Epithelial cell of esophagus (primary cell): ENCODE measurements at regions not wholly inside any gene's neighbourhood (a gene's known extent, or its start where the extent isn't known, plus 50 kb on each side); places are given as distances from the start of the nearest gene placed in this dataset.
A peak's percentile ranks its signal among the peaks of the same experiment; 100 is the strongest.
"Not testable (repeated sequence)": the region's sequence is repeated elsewhere in the genome, so short reads cannot be mapped to it uniquely, and the experiment has no call there.

Source experiments
- DNase-seq: peaks from one replicate; pipeline ENCODE4 v3.0.0; 2010; ENCODE audit warnings: low read depth
- H3K4me3 ChIP-seq: 2 replicates; pipeline ENCODE4 v1.5.1; 2011; ENCODE audit warnings: mild to moderate bottlenecking, low read length, control low read depth
- CTCF ChIP-seq: IDR thresholded peaks from 2 replicates; pipeline ENCODE4 v1.5.1; 2011; ENCODE audit warnings: low read depth, mild to moderate bottlenecking, low read length, control low read depth, inconsistent platforms; ENCODE audit not compliant: insufficient read depth; ENCODE audit errors: missing control alignments

- H3K4me3 ChIP-seq, result no peak overlapping the region
- peak; percentile 85 for DNase-seq
- TF ChIP-seq CTCF, result no peak
Measured at GRCh38 chr16:65375651-65376050, 253.8 kb upstream of the CDH11 start.

GRCh38 chr16:65373097-65373496 lies 251.2 kb upstream of the CDH11 start:
- H3K4me3 ChIP-seq, result no peak overlapping the region
- TF ChIP-seq CTCF, result no peak
- DNase-seq, result no peak

DNA sequence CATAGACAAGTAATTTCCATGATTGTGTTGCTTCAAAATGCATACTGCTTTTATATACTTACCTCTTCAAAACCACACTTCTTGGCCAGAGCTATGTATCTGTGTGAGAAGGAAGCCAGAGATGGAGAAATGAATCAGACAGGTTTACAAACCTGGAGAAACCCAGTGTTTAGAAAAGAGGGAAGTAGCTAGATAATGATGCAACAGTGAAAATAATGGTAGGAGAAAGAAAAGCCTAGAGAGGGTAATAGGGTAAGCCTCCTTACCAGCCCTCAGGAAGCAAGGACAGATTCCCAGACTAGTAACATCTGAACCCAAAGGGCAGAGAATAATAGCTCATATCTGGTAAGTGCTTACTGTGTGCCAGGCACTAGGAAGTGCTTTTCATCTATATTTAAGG lies 250.3 kb upstream of the CDH11 start:
- TF ChIP-seq CTCF, result no peak
- H3K4me3 ChIP-seq, result no peak overlapping the region
- peak; percentile 31 for DNase-seq

- no peak overlapping the region for H3K4me3 ChIP-seq
- TF ChIP-seq CTCF, result no peak
- DNase-seq, result no peak
Measured at GRCh38 chr16:65365732-65366715, 244.2 kb upstream of the CDH11 start.

DNA sequence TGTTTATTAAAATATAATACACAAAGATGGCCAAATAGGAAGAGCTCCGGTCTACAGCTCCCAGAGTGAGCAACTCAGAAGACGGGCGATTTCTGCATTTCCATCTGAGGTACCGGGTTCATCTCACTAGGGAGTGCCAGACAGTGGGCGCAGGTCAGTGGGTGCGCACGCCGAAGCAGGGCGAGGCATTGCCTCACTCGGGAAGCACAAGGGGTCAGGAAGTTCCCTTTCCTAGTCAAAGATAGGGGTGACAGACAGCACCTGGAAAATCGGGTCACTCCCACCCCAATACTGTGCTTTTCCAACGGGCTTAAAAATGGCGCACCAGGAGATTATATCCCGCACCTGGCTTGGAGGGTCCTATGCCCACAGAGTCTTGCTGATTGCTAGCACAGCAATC lies 234.9 kb upstream of the CDH11 start:
- DNase-seq, H3K4me3 ChIP-seq: not testable (repeated sequence)

DNA sequence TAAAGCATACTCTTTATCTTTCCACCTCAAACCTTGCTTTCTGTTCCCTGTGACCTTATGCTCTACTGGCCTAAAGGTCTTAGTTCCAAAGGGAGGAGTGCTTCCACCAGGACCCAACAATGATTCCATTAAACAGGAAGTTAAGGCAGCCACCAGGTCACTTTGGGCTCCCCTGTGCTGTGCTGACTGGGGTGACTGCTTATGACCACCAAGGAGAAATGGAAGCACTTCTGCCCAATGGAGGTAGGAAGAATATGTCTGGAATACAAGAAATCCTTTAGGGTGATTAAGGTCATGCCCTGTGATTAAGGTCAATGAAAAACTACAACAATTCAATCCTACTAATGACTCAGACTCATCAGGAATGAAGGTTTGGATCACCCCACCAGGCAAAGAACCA lies 233.8 kb upstream of the CDH11 start:
- no peak for DNase-seq
- TF ChIP-seq CTCF, result no peak
- H3K4me3 ChIP-seq, result no peak overlapping the region

- no peak overlapping the region for H3K4me3 ChIP-seq
- no peak for DNase-seq
- TF ChIP-seq CTCF, result no peak
Measured at GRCh38 chr16:65353183-65353582, 231.3 kb upstream of the CDH11 start.
